MG63 (cell line): ENCODE measurements at regions not wholly inside any gene's neighbourhood (a gene's known extent, or its start where the extent isn't known, plus 50 kb on each side); places are given as distances from the start of the nearest gene placed in this dataset.
A peak's percentile ranks its signal among the peaks of the same experiment; 100 is the strongest.

Source experiments
- DNase-seq: peaks from one replicate; pipeline ENCODE4 v3.0.0-alpha.2; 2020
- H3K27me3 ChIP-seq: fragments of 250-450 bp; sonication (Bioruptor Pico); 2 replicates; pipeline ENCODE4 v1.5.1; 2020; ENCODE audit warnings: mild to moderate bottlenecking, moderate library complexity
- H3K36me3 ChIP-seq: fragments of 250-450 bp; sonication (Bioruptor Pico); 2 replicates; pipeline ENCODE4 v1.5.1; 2020; ENCODE audit warnings: mild to moderate bottlenecking, moderate library complexity
- H3K4me3 ChIP-seq: fragments of 250-450 bp; sonication (Bioruptor Pico); 2 replicates; pipeline ENCODE4 v1.5.1; 2020; ENCODE audit warnings: mild to moderate bottlenecking, moderate library complexity
- H3K9me3 ChIP-seq: fragments of 250-450 bp; sonication (Bioruptor Pico); 2 replicates; pipeline ENCODE4 v1.5.1; 2020; ENCODE audit warnings: mild to moderate bottlenecking, moderate library complexity

DNA sequence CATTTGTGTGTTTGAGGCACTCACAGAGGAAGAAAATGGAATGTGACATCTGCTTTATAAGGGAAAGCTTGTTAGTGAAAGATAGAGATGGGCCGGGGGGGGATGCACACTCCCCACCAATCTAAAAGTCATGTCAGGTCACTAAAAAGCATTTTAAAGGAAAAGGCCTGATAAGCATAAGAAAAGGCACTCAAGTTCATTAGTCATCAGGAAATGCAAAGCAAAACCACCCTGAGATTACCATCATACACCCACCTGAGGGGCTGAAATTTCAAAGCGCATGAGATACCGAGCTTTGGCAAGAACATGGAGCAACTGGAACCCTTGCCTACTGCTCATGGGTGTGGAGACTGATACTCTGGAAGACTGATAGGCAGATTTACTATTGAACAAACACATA is 77.9 kb upstream of the ANO1 start:
- no peak for DNase-seq
- H3K9me3 ChIP-seq = no peaks in the 10 kb centered on the region
- no peaks in the 10 kb centered on the region for H3K27me3 ChIP-seq
- no peak overlapping the region for H3K4me3 ChIP-seq
- H3K36me3 ChIP-seq = no peaks in the 10 kb centered on the region

DNA sequence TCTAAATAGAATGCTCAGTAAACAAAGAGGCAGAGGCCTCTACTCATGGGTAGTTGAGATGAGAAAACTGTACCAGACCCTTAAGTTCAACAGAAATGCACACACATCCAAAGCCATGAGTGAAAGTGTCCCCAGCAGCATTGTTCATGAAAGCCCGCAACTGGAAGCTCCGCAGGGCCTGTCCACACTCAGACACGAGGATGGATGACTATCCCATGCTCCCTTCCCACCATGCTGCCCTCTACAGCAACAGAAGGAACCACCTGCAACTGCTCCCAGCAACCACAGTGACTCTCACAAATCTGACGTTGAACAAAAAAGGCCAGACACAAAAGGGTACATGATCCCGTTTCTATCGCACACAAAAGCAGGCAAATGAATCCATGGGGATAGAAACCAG is 76.9 kb upstream of the ANO1 start:
- H3K4me3 ChIP-seq = no peak overlapping the region
- no peak for DNase-seq
- H3K9me3 ChIP-seq = no peaks in the 10 kb centered on the region
- H3K36me3 ChIP-seq = no peaks in the 10 kb centered on the region
- H3K27me3 ChIP-seq = no peaks in the 10 kb centered on the region

- Histone ChIP-seq H3K27me3 (no peaks in the 10 kb centered on the region), H3K36me3 (no peaks in the 10 kb centered on the region), H3K9me3 (no peaks in the 10 kb centered on the region), H3K4me3 (no peak overlapping the region)
- no peak for DNase-seq
Observed at GRCh38 chr11:70002433-70002832, 75.7 kb upstream of the ANO1 start.

GRCh38 chr11:70005107-70005818 is 72.9 kb upstream of the ANO1 start:
- no peak overlapping the region for H3K4me3 ChIP-seq
- H3K9me3 ChIP-seq = no peaks in the 10 kb centered on the region; the same call in 1 of the 2 replicates

DNA sequence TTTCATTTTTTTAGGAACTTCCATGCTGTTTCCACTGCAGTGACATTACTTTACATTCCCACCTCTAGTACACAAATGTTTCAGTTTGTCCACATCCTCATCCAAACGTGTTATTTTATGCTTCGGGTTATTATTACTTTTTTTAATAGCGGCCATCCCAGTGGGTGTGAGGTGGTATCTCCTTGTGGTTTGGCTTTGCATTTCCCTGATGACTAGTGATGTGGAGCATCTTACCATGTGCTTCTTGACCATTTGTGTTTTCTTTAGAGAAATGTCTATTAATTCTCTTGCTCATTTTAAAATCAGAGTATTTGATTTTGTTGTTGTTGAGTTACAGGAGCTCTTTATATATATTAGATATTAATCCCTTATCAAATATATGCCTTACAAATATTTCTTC is 70.3 kb upstream of the ANO1 start:
- no peaks in the 10 kb centered on the region for H3K36me3 ChIP-seq
- DNase-seq = no peak
- no peak overlapping the region for H3K4me3 ChIP-seq
- no peaks in the 10 kb centered on the region; the same call in 1 of the 2 replicates for H3K9me3 ChIP-seq
- H3K27me3 ChIP-seq = no peaks in the 10 kb centered on the region

More at GRCh38 chr11:70005107-70005818, 72.9 kb upstream of the ANO1 start:
- no peaks in the 10 kb centered on the region for H3K27me3 ChIP-seq
- H3K36me3 ChIP-seq = no peaks in the 10 kb centered on the region
- DNase-seq = peak; percentile 78

GRCh38 chr11:70010774-70011173 is 67.3 kb upstream of the ANO1 start:
- DNase-seq = no peak
- H3K4me3 ChIP-seq = no peak overlapping the region
- no peaks in the 10 kb centered on the region; the same call in 1 of the 2 replicates for H3K9me3 ChIP-seq
- no peaks in the 10 kb centered on the region for H3K36me3 ChIP-seq
- no peaks in the 10 kb centered on the region for H3K27me3 ChIP-seq

DNA sequence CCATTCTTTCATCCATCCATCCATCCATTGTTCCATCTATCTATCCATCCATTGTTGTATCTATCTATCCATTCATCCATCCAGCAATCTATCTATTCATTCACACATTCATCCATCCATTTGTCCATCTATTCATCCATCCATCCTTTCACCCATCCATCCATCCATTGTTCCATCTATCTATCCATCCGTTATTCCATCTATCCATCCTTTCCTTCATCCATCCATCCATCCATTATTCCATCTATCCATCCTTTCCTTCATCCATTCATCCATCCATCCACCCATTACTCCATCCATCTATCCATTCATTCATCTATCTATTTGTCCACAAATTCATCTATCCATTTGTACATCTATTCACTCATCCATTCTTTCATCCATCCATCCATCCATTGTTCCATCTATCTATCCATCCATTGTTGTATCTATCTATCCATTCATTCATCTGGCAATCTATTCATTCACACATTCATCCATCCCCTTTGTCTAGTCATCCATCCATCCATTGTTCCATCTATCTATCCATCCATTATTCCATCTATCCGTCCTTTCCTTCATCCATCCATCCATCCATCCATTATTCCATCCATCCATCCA is 65.9 kb upstream of the ANO1 start:
- no peak overlapping the region for H3K4me3 ChIP-seq
- no peaks in the 10 kb centered on the region for H3K36me3 ChIP-seq
- no peaks in the 10 kb centered on the region; the same call in 1 of the 2 replicates for H3K9me3 ChIP-seq
- no peaks in the 10 kb centered on the region for H3K27me3 ChIP-seq
- DNase-seq = no peak

GRCh38 chr11:70014291-70014690 is 63.8 kb upstream of the ANO1 start:
- no peaks in the 10 kb centered on the region for H3K27me3 ChIP-seq
- no peak for DNase-seq
- no peaks in the 10 kb centered on the region for H3K36me3 ChIP-seq
- H3K4me3 ChIP-seq = no peak overlapping the region
- H3K9me3 ChIP-seq = no peaks in the 10 kb centered on the region

DNA sequence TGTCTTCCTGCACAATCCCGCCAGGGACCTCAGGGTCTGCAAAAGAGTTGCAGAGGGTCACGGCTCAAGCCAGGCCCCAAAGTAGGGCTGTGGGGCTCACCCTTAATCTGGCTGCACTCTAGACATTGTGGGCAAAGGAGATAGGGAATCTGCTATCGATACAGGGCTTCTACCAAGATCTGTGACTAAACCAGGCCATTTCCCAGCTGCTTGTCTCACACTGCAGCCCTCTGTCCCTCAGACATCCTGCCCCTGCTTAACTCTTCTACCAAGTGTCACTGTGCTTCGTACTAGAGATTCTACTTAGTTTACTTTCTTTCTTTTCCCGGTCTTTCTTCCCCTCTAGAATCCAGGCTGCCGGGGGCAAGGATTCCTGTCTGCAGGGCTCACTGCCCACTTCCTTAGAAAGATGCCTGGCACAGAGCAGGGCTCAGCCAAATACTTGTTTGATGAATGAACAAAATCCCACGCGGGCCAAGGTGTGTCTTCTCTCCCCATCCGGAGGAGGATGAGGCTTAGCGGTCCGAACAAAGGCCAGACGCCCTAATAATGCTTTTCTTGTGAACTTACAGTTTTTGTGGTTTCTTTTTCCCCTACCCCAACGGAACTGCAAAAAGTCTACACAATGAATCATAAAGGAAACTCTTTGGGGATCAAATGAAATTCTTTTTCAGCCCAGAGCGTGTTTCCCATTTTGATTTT is 61.3 kb upstream of the ANO1 start:
- DNase-seq = peak; percentile 80
- no peaks in the 10 kb centered on the region for H3K9me3 ChIP-seq
- no peaks in the 10 kb centered on the region for H3K36me3 ChIP-seq
- no peak overlapping the region for H3K4me3 ChIP-seq
- H3K27me3 ChIP-seq = no peaks in the 10 kb centered on the region

GRCh38 chr11:70018816-70019215 is 59.3 kb upstream of the ANO1 start:
- no peak overlapping the region for H3K4me3 ChIP-seq
- H3K9me3 ChIP-seq = no peaks in the 10 kb centered on the region
- no peaks in the 10 kb centered on the region for H3K36me3 ChIP-seq
- no peak for DNase-seq
- no peaks in the 10 kb centered on the region for H3K27me3 ChIP-seq

DNA sequence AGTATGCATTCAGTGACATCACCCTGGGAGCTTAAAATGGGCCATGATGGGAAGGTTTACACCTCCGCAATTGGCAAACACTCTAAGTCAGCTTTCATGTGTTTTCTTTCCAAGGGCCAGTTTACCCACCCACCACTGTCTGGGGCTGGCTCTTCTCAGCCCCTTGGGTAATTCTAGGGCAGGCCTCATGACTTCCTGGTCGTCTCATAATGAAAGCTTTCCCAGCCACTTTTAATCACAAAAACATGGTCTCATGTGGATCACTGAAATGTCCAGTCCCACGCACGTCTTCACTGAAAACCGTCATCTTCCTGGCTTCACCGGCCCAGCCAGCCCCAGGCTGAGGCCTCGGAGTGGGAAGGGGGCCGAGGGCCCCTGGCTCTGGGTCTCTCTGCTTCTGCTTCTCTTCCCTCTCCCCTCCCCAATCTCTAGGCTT is 58.5 kb upstream of the ANO1 start:
- no peaks in the 10 kb centered on the region for H3K9me3 ChIP-seq
- DNase-seq = peak; percentile 14
- no peaks in the 10 kb centered on the region for H3K27me3 ChIP-seq
- no peak overlapping the region for H3K4me3 ChIP-seq
- no peaks in the 10 kb centered on the region for H3K36me3 ChIP-seq

DNA sequence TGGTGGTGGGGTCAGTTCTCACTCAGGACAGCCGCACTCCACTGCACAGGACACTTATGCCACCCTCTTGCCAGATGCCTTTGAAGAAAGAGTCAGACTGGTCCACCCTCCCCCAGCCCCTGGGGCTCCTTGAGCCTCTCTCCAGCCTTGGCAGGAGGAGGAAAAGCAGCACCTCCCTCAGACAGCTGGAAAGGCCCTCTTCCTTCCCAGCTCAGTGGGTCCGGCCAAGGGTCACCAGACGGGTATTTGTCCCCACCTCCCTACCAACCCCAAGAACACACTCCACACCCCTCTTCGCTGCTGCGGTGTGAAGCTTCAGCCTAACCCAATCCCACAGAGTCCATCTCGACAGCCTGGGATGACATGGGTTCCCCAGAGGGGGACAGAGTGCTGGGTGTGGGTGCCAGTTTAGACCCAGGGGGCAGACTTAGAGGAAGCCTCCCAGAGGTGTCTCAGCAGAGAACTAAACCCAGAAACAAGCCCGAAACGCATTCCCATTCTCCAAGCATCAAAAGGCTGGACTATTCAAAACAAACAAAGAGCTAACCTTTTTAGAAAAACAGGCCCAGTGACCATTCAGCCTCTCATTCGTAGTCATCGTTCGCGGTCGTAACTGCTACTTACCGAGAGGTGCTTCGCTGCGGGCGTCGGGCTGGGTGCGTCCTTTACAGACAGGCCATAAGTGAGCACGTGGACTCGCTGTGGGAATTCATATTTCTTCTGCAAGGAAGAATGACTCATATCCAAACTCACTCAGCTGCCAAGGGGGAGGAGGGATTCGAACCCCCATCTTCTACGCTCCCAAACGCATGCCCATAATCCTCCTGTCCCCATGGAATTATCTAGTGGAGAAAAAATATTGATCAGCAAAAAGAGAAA is 57.5 kb upstream of the ANO1 start:
- no peak for DNase-seq
- Histone ChIP-seq H3K27me3 (no peaks in the 10 kb centered on the region), H3K9me3 (no peaks in the 10 kb centered on the region), H3K36me3 (no peaks in the 10 kb centered on the region), H3K4me3 (no peak overlapping the region)

DNA sequence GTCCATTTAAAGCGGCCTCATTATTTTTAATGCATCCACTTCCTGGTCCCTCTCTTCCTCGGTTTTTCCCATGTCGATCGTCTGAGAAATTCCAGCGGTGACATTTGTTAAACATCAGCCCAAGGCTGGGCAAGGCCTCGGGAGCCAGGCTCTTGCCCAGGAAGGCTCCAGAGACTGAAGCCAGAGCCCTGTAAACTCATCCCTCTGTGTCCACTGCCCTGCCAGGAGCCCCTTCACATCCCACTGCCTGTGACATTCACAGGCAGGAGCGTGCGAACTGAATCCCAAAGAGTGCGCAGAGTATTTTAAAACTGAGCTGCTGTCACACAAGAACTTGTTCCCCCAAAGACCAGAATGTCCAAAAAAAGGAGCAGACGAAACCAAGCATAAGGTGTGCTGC is 56.5 kb upstream of the ANO1 start:
- H3K36me3 ChIP-seq = no peaks in the 10 kb centered on the region
- no peak overlapping the region for H3K4me3 ChIP-seq
- no peaks in the 10 kb centered on the region for H3K9me3 ChIP-seq
- DNase-seq = no peak
- no peaks in the 10 kb centered on the region for H3K27me3 ChIP-seq

- H3K27me3 ChIP-seq = no peaks in the 10 kb centered on the region
- no peak overlapping the region for H3K4me3 ChIP-seq
- H3K36me3 ChIP-seq = no peaks in the 10 kb centered on the region
- no peak for DNase-seq
- H3K9me3 ChIP-seq = no peaks in the 10 kb centered on the region
Observed at GRCh38 chr11:70024036-70024772, 53.9 kb upstream of the ANO1 start.

GRCh38 chr11:70024773-70025045 is 53.4 kb upstream of the ANO1 start:
- no peaks in the 10 kb centered on the region for H3K27me3 ChIP-seq
- H3K36me3 ChIP-seq = no peaks in the 10 kb centered on the region
- no peak for DNase-seq
- no peaks in the 10 kb centered on the region for H3K9me3 ChIP-seq
- H3K4me3 ChIP-seq = no peak overlapping the region

- no peak for DNase-seq
- no peak overlapping the region for H3K4me3 ChIP-seq
- H3K27me3 ChIP-seq = no peaks in the 10 kb centered on the region
- no peaks in the 10 kb centered on the region for H3K9me3 ChIP-seq
- H3K36me3 ChIP-seq = no peaks in the 10 kb centered on the region
Observed at GRCh38 chr11:70025308-70025707, 52.8 kb upstream of the ANO1 start.
